B cell (primary cell): ENCODE measurements at regions not wholly inside any gene's neighbourhood (a gene's known extent, or its start where the extent isn't known, plus 50 kb on each side); places are given as distances from the start of the nearest gene placed in this dataset.

Experiments used
- ATAC-seq: fragments of 200-7000 bp; cut with Tn5 transposase; one replicate; pipeline ENCODE4 v1.10.0; 2021; ENCODE audit warnings: low read depth, mild to moderate bottlenecking, moderate number of reproducible peaks, moderate library complexity
- CTCF ChIA-PET: fragments of 350-600 bp; sonication (Branson Sonifier 250); formaldehyde crosslinking; loops from one replicate; lab custom pipeline; 2021; ENCODE audit warnings: antibody characterized with exemption, inconsistent platforms; lab: Charles Lee
- POLR2A ChIA-PET: fragments of 350-600 bp; sonication (Branson Sonifier 250); formaldehyde crosslinking; loops from one replicate; lab custom pipeline; 2021; ENCODE audit warnings: antibody characterized with exemption; lab: Charles Lee
- DNase-seq: peaks from one replicate; pipeline ENCODE4 v3.0.0; 2013
- H2AFZ ChIP-seq: 2 replicates; pipeline ENCODE4 v1.6.1; 2012; ENCODE audit warnings: mild to moderate bottlenecking, low read depth, low read length; ENCODE audit not compliant: insufficient read depth, poor library complexity, severe bottlenecking
- H3K27ac ChIP-seq, 2 donors: 1 replicate in 1 of 2; 2 replicates in 1 of 2; pipeline ENCODE4 v1.5.1; 2012 to 2013; ENCODE audit warnings: low read length in 2 of 2, mild to moderate bottlenecking in 2 of 2, moderate library complexity in 1 of 2
- H3K27me3 ChIP-seq, 4 experiments: fragments of 200-600 bp in 1 of 4; sonication (generic) in 1 of 4; replicated peaks in 1 of 4; 1 replicate in 2 of 4; 2 replicates in 2 of 4; pipeline versions ENCODE4 v1.6.1 to v1.7.0; 2013 to 2016; ENCODE audit warnings: low read length in 3 of 4, mild to moderate bottlenecking in 2 of 4, mixed read lengths in 1 of 4, moderate library complexity in 1 of 4; ENCODE audit not compliant: insufficient read depth in 4 of 4, control insufficient read depth in 3 of 4; ENCODE audit errors: control extremely low read depth in 1 of 4
- H3K36me3 ChIP-seq, 2 experiments: replicated peaks in 1 of 2; 1 replicate in 1 of 2; 2 replicates in 1 of 2; pipeline versions ENCODE4 v1.6.1 to v1.7.1; 2013; ENCODE audit warnings: low read length in 1 of 2; ENCODE audit not compliant: insufficient read depth in 2 of 2, control insufficient read depth in 1 of 2; ENCODE audit errors: control extremely low read depth in 1 of 2, extremely low read depth in 1 of 2
- H3K4me1 ChIP-seq, 2 donors: fragments of 200-600 bp in 1 of 2; sonication (generic) in 1 of 2; 1 replicate in 1 of 2; 2 replicates in 1 of 2; pipeline versions ENCODE4 v1.5.1 to v1.6.1; 2013 to 2017; ENCODE audit warnings: low read length in 2 of 2; ENCODE audit not compliant: control insufficient read depth in 2 of 2, insufficient read depth in 2 of 2
- H3K4me2 ChIP-seq: replicated peaks from 2 replicates; pipeline ENCODE3; 2012; ENCODE audit warnings: mild to moderate bottlenecking, low read depth, low read length; ENCODE audit not compliant: poor library complexity, severe bottlenecking
- H3K4me3 ChIP-seq, 5 experiments: fragments of 200-600 bp in 1 of 5; sonication (generic) in 1 of 5; 1 replicate in 3 of 5; 2 replicates in 2 of 5; pipeline versions ENCODE4 v1.5.1 to v1.7.0; 2011 to 2016; ENCODE audit warnings: low read length in 4 of 5, mild to moderate bottlenecking in 4 of 5, low read depth in 2 of 5, control low read depth in 1 of 5, moderate library complexity in 1 of 5; ENCODE audit not compliant: insufficient read depth in 1 of 5; ENCODE audit errors: control extremely low read depth in 1 of 5, extremely low read depth in 1 of 5
- H3K79me2 ChIP-seq: fragments of 200-600 bp; sonication (generic); one replicate; pipeline ENCODE4 v1.6.0; 2016; ENCODE audit warnings: low read length; ENCODE audit not compliant: control insufficient read depth, insufficient read depth
- H3K9ac ChIP-seq: fragments of 200-600 bp; sonication (generic); 2 replicates; pipeline ENCODE4 v1.6.1; 2017; ENCODE audit warnings: mild to moderate bottlenecking, low read length, moderate library complexity
- H3K9me3 ChIP-seq, 3 donors: one replicate each; pipeline versions ENCODE4 v1.6.1 to v1.7.1; 2013; ENCODE audit warnings: low read length in 2 of 3; ENCODE audit not compliant: control insufficient read depth in 2 of 3, insufficient read depth in 1 of 3; ENCODE audit errors: control extremely low read depth in 1 of 3
- H4K20me1 ChIP-seq: 2 replicates; pipeline ENCODE4 v1.6.0; 2012; ENCODE audit warnings: mild to moderate bottlenecking, low read length; ENCODE audit not compliant: insufficient read depth, control insufficient read depth, poor library complexity, severe bottlenecking
- H3K27ac Mint-ChIP-seq: one replicate; pipeline ENCODE4 v1.8.0; 2021; ENCODE audit warnings: mixed read lengths
- H3K27me3 Mint-ChIP-seq: one replicate; pipeline ENCODE4 v1.8.0; 2021; ENCODE audit warnings: mixed read lengths
- H3K4me1 Mint-ChIP-seq: one replicate; pipeline ENCODE4 v1.8.0; 2021; ENCODE audit warnings: mixed read lengths
- H3K4me3 Mint-ChIP-seq: one replicate; pipeline ENCODE4 v1.8.0; 2021; ENCODE audit warnings: mixed read lengths
- H3K9me3 Mint-ChIP-seq: one replicate; pipeline ENCODE4 v1.8.0; 2022; ENCODE audit warnings: mixed read lengths; ENCODE audit not compliant: insufficient read depth
- CTCF ChIP-seq: fragments of 200-600 bp; IDR thresholded peaks from one replicate; pipeline ENCODE4 v1.8.0; 2022; ENCODE audit warnings: antibody characterized with exemption, mild to moderate bottlenecking
- EZH2 ChIP-seq: IDR thresholded peaks from 2 replicates; pipeline ENCODE4 v1.6.1; 2012; ENCODE audit warnings: borderline replicate concordance, low read depth, mild to moderate bottlenecking, moderate library complexity, low read length; ENCODE audit not compliant: insufficient read depth, poor library complexity, severe bottlenecking
- WGBS: methylation state at CpG from one replicate; pipeline ENCODE4 v1.1.5; 2013; ENCODE audit warnings: missing lambda C conversion rate; ENCODE audit not compliant: insufficient coverage; 5-methylcytosine and 5-hydroxymethylcytosine counted together
- intact Hi-C: fragments of 100-400 bp; cut with micrococcal nuclease; formaldehyde crosslinking; loops from one replicate; pipeline ENCODE4 v1.10.0; 2022

GRCh38 chr15:69897471-69898237 lies 200.1 kb downstream of the TLE3 start:
- no peaks in the 10 kb centered on the region for H3K36me3 ChIP-seq
- H3K4me3 ChIP-seq = no peak overlapping the region
- POLR2A ChIA-PET = no interaction called here
- H3K27ac ChIP-seq = no peak overlapping the region
- Mint-ChIP-seq H3K4me3 (no peak overlapping the region), H3K27ac (no peak overlapping the region), H3K27me3 (peaks cover 37% of the 10 kb centered on the region), H3K9me3 (no peaks in the 10 kb centered on the region), H3K4me1 (peaks cover 4% of the 10 kb centered on the region)
- ATAC-seq = no peak
- no peaks in the 10 kb centered on the region for H3K9me3 ChIP-seq
- no peak overlapping the region for H3K4me2 ChIP-seq
- TF ChIP-seq CTCF = no peak
- no peak for TF ChIP-seq EZH2
- H2AFZ ChIP-seq = no peak overlapping the region
- no peak for DNase-seq
- CTCF ChIA-PET = interaction anchor here (0.6 kb wide), 1 partner anchor 420 kb away, joined by 4 read pairs; no protein-coding TSS in a partner anchor
- WGBS = 97% methylated on average over 7 of the region's 9 CpGs
- intact Hi-C loops = no loop called here
- no peaks in the 10 kb centered on the region for H3K4me1 ChIP-seq
- H3K27me3 ChIP-seq = peaks cover 0 to 9% (median 8%) of the 10 kb centered on the region in 4 experiments
- no peak overlapping the region for H3K9ac ChIP-seq
- H3K79me2 ChIP-seq = no peaks in the 10 kb centered on the region
- H4K20me1 ChIP-seq = no peaks in the 10 kb centered on the region

GRCh38 chr15:69898243-69898642 lies 199.5 kb downstream of the TLE3 start:
- Histone ChIP-seq H3K4me3 (no peak overlapping the region), H3K4me2 (no peak overlapping the region), H3K27me3 (peaks cover 0 to 9% (median 8%) of the 10 kb centered on the region in 4 experiments), H3K9ac (no peak overlapping the region), H3K9me3 (no peaks in the 10 kb centered on the region), H3K79me2 (no peaks in the 10 kb centered on the region), H3K27ac (no peak overlapping the region), H3K4me1 (no peaks in the 10 kb centered on the region), H3K36me3 (no peaks in the 10 kb centered on the region), H2AFZ (no peak overlapping the region), H4K20me1 (no peaks in the 10 kb centered on the region)
- H3K4me1 Mint-ChIP-seq = peaks cover 4% of the 10 kb centered on the region
- POLR2A ChIA-PET = no interaction called here
- no peak for ATAC-seq
- H3K9me3 Mint-ChIP-seq = no peaks in the 10 kb centered on the region
- no peak for DNase-seq
- intact Hi-C loops = no loop called here
- CTCF ChIA-PET = no interaction called here
- no peak overlapping the region for H3K4me3 Mint-ChIP-seq
- no CpG with 5 or more reads among the region's 2 CpGs for WGBS
- TF ChIP-seq CTCF = no peak
- TF ChIP-seq EZH2 = no peak
- H3K27me3 Mint-ChIP-seq = peaks cover 33% of the 10 kb centered on the region
- H3K27ac Mint-ChIP-seq = no peak overlapping the region
